ENCODE measurements at regions not wholly inside any gene's neighbourhood (a gene's known extent, or its start where the extent isn't known, plus 50 kb on each side); places are given as distances from the start of the nearest gene placed in this dataset.
A peak's percentile ranks its signal among the peaks of the same experiment; 100 is the strongest.

DNA sequence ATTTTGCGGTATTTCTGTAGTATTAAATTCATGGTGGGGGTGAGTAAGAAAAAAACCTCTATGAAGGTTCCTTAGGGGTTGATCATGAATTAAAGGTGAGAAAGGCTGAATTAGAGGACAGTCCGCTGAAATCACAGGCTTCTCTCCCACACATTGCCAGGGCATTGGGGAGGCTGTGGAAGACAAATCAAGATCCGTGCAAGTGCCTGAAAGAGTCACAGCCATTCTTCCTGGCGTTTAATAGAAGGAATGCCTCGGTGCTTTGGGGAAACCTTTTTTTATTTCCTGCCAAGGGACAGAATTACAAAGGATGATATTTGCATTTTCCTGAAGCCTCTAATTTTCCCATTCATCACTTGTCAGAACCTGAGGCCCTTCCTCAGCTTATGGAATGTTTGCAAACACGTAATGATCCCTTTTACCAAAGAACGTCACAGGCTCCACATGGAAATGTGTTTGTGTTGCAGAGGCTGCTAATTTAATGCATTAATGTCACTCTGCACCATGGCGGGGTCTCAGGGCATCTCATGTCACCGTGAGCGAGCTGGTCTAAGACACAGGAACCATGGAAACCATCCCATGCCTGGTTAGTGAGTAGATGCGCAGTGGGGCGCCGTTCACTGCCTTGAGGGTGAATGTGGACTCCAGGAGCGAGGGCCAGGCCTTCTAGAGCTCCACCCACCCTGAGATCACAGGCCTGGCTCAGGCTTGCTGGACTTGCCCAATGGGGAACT is 185.9 kb upstream of the SULF2 start:
- DNase-seq = no peak

DNA sequence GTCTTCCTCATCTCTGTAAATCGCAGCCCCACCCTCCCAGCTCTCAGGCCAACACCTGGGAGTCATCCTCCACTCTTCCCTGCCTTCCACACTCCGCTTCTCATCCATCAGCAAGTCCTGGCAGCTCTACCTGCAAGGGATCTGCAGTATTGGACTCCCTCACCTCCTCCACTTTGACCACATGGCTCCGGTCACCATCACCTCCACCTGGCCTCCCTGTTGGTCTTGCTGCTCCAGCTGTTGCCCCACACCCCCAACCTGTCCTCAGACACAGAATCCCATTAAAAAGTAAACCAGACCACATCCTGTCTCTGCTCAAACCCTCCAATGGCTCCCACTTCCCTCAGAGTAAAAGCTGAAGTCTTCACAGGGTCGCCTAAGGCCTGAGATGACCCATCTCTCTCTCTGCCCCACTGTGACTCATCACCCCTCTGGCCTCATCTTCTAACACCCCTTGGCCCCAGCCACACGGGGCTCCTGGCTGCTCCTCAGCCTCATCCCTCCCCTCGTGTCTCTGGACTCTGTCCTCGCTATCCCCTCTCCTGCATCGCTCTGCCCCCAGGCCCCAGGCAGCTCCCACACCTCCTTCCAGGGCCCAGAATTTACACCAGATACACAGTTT is 185.1 kb upstream of the SULF2 start:
- no peak for DNase-seq

DNA sequence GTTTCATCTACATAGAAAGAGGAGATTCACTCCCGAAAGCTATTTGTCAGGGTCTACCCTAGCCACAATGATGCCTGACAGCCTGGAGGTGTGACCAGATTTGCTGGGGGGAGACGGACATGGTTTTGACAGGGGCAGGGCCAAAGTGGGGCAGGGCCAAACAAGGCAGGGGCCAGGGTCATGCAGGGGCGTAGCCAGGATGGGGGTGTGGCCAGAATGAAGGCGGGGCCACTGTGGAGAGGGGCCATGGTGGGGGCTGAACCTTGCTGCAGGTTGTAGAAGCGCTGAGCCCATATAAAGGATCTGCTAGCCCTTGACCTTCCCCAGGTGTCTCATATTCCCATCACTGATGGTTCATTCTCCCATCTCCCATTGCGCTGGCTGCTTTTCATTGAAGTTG is 184.1 kb upstream of the SULF2 start:
- DNase-seq = no peak

DNA sequence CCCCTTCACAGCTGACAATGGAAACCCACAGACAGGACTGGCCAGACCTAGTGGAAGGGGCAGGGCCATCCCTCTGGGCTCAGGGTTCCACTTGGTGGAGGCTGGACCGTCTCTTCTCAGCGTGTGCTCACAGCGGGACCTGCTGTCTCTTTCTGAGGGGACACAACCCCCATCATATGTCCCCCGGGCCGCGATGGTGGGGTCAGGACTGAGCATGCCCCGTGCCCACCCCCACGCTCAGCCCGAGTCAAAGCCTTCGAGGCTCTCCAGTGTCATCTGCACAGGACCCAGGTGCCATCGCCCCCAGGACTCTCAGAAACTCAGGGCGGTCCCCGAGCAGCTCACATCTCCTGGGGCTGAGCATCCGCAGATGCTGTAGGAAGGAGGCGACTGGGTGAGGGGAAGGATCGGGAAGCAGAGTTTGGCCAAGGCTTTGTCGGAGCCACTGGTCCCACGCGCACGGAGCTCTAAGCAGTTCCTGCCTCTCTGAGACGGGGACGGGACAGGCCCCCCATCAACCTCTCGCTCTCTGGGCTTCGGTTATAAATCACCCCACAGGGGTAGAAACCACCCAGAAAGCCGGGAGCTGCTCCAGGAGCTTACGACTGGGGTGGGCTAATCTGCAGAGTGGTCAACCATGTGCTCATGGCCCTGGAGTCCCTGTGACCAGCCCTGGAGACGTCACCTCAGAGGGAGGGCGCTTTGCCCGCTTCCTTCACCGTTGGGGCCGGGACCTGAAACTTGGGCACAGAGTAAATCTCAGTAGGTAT is 183.4 kb upstream of the SULF2 start:
- no peak for DNase-seq

DNA sequence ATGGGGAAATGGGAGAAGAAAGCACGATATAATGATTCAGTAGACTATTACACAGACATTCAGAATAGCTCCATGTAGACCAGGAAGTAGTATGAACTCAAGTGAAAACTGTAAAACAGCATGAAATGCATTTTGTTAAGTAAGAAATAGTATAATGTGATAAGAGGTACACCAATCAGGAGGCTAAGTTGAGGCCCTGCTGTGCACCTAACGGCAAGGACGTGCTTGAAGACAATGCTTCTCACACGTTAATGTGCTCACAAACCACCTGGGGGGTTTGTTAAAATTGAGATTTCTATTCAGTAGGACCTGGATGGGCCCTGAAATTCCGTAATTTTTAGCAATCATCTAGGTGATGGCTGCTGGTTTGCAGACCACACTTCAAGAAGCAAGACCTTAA is 178.9 kb upstream of the SULF2 start:
- DNase-seq = no peak

DNA sequence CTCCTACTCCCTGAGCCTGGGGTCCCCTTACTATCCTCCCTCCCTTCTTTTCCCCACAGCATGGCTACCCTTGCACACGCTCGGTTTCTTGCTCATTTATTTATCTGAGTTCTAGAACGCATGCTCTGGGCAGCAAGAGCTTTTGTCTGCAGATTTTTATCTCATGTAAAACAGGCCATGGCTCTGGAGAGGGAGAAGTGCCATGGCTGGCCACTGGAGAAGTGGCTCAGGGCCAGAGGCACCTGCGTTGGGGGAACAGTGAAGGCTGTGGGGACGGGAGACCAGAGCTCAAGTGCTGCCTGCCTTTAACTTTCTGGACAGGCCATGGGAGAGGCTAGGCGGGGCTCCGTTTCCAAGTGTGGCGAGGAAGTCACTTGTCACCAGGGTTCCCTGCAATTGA is 177.7 kb upstream of the SULF2 start:
- no peak for DNase-seq

DNA sequence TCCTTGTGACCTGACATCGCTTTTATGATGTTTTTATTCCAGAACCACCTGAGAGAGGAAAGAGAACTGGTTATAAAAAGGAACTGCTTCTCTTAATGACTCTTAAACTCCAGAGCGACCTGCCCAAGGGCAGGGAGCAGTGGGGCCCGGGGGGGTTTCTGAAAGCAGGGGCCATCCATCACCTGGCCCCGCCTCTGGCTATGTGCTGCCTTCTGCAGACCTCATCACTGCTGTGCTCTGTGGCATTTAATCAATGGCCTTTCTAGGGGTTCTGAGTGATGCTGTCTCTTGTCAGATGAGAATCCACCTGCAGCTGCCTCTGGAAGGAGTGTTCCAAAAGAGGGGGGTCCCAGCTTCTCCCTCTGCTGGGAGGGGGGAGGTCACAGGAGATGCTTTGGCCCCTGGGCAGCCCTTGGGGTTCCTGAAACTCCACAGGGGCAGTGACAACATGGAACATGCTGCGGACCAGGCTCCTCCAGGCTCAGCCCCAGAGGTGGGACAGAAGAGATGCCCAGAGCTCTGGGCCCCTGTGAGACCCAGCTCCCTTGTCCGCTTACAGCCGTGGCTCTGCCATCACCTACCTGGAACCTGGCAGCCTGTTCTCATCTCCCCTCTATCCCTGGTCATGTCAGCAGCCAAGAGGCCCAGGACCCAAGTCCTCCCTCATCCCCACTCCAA is 177.1 kb upstream of the SULF2 start:
- DNase-seq = no peak

DNA sequence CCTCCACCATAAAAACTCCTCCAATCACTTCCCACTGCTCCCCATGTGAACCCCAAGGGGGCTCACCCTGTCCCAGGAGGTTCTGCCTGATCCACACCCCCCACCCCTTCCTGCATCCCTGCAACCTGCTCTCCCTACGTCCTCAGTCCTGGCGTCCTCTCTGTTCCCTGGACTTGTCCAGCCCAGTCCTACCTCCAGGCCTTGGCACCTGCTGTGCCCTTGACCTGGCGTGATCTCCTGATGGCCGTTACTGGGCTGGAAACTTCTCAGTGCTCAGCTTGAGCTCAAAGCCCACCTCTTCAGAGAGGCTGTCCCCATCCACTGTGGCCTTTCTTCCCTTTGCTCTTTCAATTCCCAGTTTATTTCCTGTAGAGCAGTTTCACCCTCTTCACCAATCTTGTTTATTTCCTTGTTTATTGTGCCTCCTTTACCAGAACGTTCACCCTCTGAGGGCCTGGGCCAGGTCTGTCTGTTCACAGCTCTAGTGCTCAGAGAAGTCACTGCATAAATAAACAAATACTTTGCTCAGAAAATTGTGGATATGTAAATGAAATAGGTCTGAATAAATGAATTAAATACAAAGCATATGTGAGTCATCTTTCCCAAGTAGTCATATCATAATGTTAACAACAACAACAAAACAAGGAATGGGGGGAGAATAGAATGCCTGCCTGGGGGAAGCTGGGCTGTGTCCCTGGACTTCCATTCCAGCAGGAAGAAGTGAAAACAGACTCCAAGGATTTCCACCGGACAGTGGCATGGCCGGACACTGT is 175.7 kb upstream of the SULF2 start:
- DNase-seq = no peak

DNA sequence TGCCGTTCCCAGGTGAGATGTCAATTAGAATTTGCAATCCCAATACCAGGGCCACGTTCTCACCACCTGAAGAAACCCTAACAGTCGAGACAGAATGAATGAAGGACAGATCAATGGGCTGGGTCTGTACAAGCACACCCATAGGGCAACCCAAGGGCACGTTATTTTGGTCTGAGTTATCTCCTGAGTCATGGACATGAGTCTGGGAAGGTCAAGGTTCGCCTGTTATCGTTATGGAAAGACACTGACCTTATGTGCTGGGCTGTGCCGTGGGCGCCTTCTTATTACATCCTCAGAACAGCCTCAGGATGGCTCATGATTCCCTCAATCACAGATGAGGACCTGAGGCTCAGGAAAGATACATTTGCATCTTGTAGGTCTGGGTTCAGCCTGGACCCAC is 175.0 kb upstream of the SULF2 start:
- DNase-seq = no peak

DNA sequence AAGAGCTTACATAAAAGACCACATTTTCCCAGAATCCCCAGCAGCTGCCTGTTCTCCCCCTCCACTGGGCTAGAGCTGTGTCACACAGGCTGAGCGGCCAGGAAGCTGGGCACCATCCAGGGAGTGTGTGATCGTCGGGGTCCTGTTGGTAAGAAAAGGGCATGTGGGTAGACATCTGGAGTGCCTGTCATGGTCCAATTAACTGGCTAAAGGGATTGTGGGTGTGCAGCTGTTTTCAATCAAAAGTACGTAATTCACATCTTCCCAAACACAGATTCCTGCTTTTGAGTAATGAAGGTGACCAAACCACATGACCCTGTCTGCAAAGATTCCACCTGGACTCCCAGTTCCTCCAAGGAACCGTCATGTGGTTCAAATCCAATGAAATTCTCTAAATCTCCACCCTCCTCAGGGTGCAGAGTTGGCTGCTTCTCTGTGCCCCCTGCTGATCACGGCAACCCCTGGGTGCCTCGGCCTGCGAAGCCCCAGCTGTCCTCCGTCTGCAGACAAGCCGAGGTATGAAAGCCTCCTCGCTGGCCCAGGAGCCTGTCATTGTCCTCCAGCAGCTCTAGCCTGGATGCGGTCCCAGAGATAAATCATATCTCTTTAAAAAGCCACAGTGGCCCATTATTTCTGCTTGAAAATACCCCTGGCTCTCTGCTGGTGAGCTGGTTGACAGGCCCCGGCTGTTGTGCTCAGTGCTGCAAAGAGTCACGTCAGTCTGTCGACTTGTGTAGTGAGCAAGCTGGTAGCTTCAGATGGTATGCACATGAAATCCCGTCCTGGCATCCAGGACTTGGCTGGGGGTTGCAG is 172.9 kb upstream of the SULF2 start:
- peak; percentile 81 for DNase-seq

DNA sequence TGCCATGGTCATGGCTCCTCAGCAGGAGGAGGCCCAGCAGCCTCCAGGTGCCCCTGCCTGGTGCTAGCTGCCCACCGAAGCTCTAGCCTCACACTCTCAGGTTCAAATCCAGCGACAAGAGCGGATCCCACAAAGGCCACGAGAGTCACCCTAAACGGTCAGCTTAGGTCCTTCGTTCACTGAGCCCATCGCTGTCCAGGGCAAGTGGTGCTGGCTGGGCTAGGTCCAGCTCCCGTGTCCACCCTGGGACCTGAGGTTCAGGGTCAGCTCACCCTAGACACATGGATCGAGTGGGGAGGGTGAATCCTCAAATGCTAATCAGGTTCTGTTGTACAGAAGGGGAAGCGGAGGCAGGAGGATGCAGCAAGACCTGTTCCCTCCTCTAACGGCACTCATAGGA is 171.9 kb upstream of the SULF2 start:
- DNase-seq = no peak

DNA sequence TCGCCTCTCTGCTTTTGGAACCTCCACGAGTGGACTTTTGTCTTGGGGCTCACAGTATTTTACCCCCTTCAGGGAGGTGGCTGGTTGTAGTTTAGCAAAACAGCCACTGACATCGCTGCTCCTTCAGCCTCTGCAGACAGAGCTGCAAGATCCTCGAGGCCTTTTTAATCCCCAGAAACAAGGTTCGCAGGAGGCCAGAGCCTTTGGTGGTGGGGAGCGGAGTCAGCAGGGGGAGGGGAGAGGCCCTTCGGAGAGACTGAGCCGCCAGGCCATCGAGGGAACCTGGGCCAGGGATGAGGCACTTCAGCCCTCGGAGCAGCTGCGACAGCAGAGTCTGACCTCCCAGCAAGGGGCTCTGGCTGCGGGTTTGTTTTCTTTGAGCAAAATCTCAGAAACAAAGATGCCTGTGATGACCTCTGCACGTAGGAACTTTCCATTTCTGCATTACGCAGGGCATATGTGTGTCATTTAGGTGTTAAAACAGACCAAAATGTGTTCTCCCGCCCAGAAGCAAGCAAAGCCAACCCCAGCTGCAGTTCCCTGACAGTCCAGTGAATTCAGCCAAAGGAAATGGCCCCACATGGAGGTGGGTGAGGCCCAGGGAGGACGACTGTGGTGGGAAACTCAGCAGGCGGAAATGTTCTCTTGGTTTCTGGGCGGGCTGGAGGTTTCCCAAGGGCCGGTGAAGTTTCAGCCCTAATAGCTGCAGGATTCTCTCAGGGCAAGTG is 171.2 kb upstream of the SULF2 start:
- peak; percentile 46 for DNase-seq

DNA sequence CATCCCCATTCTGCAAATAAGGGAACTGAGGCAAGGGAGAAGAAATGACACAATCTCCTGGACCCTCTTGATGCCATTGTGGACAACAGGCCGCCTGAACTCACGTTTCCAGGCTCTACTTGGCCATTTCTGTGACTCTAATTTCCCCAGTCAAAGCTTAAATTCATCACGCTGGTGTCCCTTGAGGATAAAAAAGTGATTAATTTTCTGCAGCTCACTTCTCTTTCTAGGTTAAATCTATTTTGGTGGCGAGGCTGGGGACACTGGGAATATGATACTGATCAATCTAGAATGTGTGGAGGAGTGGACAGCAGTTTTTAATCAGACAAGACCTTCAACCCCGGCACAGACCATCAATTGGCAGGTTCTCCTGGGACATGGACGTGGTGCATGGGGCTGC is 168.2 kb upstream of the SULF2 start:
- DNase-seq = no peak

DNA sequence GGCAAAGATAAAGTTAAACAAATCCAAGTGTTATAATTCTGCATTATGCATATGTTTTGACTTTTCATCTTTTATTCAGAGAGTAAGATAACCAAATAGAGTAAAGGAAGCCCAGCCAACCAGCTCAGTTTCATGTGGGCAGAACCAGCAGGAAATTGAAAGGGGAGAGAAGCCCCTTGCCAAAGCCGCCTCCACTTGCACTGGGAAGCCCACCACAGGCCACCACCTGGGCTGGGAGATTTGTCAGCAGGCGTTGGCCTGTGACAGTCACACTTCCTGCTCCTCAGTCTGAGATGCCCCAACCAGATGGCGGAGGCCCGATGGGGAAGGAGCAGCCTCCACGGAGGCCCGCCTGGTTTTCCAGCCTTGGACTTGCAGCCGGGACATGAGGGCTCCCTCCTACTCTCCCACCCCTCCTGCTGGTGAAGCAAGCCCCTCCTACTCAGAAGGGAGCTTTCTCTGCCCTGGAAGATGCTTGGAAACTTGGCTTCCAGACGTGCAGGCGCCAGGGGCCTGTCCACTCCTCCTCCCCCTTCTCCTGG is 166.8 kb upstream of the SULF2 start:
- no peak for DNase-seq

DNA sequence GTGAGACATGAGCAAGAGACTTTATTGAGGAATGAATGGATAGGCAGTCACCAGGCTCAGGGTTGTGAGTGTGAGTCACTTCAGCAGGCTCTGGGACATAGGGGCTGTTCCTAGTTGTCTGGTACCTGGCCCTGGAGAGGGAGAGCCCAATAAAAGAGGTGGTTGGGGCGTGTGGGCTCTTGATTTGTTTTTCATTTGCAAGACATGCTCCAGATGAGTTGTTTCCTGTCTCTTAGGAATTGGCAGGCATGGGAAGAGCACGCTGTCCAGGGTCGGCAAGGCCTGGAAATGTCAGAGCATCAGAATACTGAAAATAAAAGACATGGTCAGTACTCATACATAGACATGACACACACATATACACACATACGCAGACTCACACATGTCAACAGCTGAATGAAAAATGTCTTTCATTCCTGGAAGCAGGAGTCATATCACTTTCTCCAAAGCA is 166.3 kb upstream of the SULF2 start:
- peak; percentile 77 for DNase-seq

DNA sequence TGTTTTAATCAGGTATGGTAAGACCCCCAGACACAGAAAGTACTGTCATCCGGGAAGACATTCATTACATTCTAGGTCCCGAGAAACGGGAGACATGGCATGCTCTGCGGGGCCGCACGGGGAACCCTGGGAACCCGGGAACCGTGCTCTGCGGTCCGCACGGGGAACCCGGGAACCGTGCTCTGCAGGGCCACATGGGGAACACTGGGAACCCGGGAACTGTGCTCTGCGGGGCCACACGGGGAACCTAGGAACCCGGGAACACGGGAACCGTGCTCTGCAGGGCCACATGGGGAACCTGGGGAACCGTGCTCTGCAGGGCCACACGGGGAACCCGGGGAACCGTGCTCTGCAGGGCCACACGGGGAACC is 165.6 kb upstream of the SULF2 start:
- no peak for DNase-seq

DNA sequence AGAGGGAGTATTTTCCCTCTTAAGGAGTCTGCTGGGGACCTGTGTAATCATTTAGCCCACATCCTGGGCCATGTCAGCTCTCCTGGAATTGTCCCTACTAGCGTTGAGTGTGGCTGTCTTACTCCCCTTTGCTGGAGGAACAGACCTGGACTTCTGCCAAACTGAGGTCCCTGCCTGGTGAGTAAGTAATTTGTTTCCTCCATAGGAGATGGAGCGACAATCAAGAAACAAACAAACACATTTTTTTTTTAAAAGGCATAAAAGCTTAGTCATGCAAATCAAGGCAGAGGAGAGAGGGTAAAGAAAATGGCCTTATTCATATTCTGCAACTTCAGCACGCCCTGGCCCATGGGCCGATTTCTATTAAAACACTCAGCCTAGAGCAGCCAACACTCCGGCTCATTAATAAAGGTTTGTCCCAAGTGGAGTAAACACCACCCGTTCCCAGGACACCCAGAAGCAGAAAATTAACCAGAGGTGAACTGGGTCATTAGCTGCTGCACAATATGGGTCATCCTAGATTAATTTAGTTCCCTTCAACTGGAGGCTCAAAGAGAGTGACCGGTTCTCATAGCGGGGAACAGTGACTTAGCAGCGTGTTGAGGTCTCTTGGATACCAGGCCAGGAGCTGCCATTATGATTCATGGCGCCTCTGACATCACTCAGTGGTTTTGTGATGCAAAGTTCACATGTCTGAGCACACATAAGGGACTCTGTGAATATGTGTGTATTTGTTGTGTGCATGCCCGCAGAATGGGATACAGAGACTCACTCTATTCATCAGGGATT is 165.0 kb upstream of the SULF2 start:
- DNase-seq = peak; percentile 85

DNA sequence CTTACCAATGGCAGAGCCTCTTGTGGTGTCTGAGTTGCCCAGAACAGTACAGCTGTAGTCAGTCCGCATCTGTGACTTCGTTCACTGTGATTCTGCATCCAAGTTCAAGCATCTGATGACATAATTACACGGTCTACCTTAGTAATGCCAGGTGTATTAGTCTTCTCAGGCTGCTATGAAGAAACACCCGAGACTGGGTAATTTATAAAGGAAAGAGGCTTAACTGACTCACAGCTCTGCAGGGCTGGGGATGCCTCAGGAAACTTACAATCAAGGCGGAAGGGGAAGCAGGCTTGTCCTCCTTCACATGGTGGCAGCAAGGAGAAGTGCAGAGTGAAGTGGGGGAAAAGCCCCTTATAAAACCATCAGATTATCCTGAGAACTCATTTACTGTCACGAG is 163.9 kb upstream of the SULF2 start:
- DNase-seq = no peak

DNA sequence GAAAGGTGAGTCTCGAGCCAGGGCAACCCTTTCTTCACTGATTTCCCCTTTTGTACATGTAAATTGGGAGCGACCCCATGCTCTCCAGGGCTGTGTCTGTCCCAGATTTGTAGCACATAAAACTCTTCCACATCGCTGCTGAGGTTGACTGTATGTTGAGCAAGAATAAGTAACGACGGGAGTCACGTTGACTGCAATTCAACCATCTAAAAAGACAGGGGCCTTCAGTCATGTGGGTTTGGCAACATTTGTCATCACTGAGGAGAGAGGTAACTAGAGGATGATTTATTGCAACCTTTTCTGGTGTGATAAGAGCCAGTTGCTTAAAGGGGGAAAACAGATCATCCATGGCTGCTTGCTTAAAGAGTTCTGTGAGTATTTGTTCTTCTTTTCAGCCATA is 159.4 kb upstream of the SULF2 start:
- DNase-seq = no peak

DNA sequence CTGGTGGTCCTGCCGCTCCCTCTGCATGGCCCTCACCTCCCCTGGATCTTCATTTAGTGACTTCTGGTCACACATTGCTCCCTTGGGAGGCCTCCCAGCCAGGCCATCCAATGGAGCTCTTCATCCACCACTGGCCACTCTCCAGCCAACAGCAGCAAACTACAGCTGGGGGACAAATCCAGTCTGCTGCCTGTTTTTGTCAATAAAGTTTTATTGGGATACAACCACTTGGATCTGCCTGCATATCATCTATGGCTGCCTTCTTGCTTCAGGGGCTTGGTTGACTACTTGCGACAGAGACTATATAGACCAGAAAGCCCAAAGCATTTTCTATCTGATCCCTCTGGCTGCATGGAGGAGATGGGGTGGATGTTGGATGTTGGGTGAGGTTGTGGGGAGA is 156.6 kb upstream of the SULF2 start:
- no peak for DNase-seq

Data from fibroblast of skin of right quadriceps (primary cell).